ENCODE measurements at regions not wholly inside any gene's neighbourhood (a gene's known extent, or its start where the extent isn't known, plus 50 kb on each side); places are given as distances from the start of the nearest gene placed in this dataset.
"Not testable (repeated sequence)": the region's sequence is repeated elsewhere in the genome, so short reads cannot be mapped to it uniquely, and the experiment has no call there.

- DNase-seq (ENCODE audit: low read depth), result no peak
- H3K4me3 ChIP-seq (ENCODE audit: low read depth, low read length), result no peak overlapping the region
- no peak for TF ChIP-seq CTCF (IDR thresholded peaks at IDR 0.05; ENCODE audit: low read depth, low read length, missing control alignments)
- in situ Hi-C loops (cut with HindIII; ENCODE audit: low sequenced_read_pairs), result loop anchor here (5.0 kb wide), 2 partner anchors 65 kb away; no protein-coding TSS in a partner anchor
Observed at GRCh38 chr11:115982666-115983065, 478.5 kb upstream of the CADM1 start.

GRCh38 chr11:115981814-115982471 is 477.7 kb upstream of the CADM1 start:
- no peak overlapping the region for H3K4me3 ChIP-seq (ENCODE audit: low read depth, low read length)
- DNase-seq (ENCODE audit: low read depth), result no peak
- in situ Hi-C loops (cut with HindIII; ENCODE audit: low sequenced_read_pairs), result loop anchor here (5.0 kb wide), 2 partner anchors 65 kb away; no protein-coding TSS in a partner anchor
- no peak for TF ChIP-seq CTCF (IDR thresholded peaks at IDR 0.05; ENCODE audit: low read depth, low read length, missing control alignments)

GRCh38 chr11:115981104-115981481 is 476.9 kb upstream of the CADM1 start:
- in situ Hi-C loops (cut with HindIII; ENCODE audit: low sequenced_read_pairs), result loop anchor here (5.0 kb wide), 2 partner anchors 64 to 66 kb away; no protein-coding TSS in a partner anchor
- no peak for TF ChIP-seq CTCF (IDR thresholded peaks at IDR 0.05; ENCODE audit: low read depth, low read length, missing control alignments)
- no peak overlapping the region for H3K4me3 ChIP-seq (ENCODE audit: low read depth, low read length)
- DNase-seq (ENCODE audit: low read depth), result no peak

- in situ Hi-C loops (cut with HindIII; ENCODE audit: low sequenced_read_pairs), result loop anchor here (5.0 kb wide), 2 partner anchors 63 to 67 kb away; no protein-coding TSS in a partner anchor
- TF ChIP-seq CTCF (IDR thresholded peaks at IDR 0.05; ENCODE audit: low read depth, low read length, missing control alignments), result no peak
- no peak for DNase-seq (ENCODE audit: low read depth)
- H3K4me3 ChIP-seq (ENCODE audit: low read depth, low read length), result no peak overlapping the region
Observed at GRCh38 chr11:115980337-115981103, 476.3 kb upstream of the CADM1 start.

- no peak for DNase-seq (ENCODE audit: low read depth)
- TF ChIP-seq CTCF (IDR thresholded peaks at IDR 0.05; ENCODE audit: low read depth, low read length, missing control alignments), result no peak
- in situ Hi-C loops (cut with HindIII; ENCODE audit: low sequenced_read_pairs), result no loop called here
- H3K4me3 ChIP-seq (ENCODE audit: low read depth, low read length), result no peak overlapping the region
Observed at GRCh38 chr11:115974703-115975102, 470.5 kb upstream of the CADM1 start.

- in situ Hi-C loops (cut with HindIII; ENCODE audit: low sequenced_read_pairs); H3K4me3 ChIP-seq (ENCODE audit: low read depth, low read length); DNase-seq (ENCODE audit: low read depth): not testable (repeated sequence)
Observed at GRCh38 chr11:115967203-115967602, 463.0 kb upstream of the CADM1 start.
